Cardiac muscle cell (in vitro differentiated cells and primary cell): ENCODE measurements at regions not wholly inside any gene's neighbourhood (a gene's known extent, or its start where the extent isn't known, plus 50 kb on each side); places are given as distances from the start of the nearest gene placed in this dataset.

Experiments used
- DNase-seq, 2 donors: peaks; one replicate each; pipeline versions ENCODE4 v3.0.0 to v3.0.0-alpha.2; 2010 to 2017; ENCODE audit warnings: low read depth in 1 of 2, low spot score in 1 of 2
- H3K27ac ChIP-seq: fragments of 200-600 bp; sonication (generic); 2 replicates; pipeline ENCODE4 v1.5.1; 2016
- H3K27me3 ChIP-seq: fragments of 200-600 bp; sonication (generic); 2 replicates; pipeline ENCODE4 v1.6.0; 2016; ENCODE audit warnings: control low read depth
- H3K36me3 ChIP-seq: fragments of 200-600 bp; sonication (generic); 2 replicates; pipeline ENCODE4 v1.5.1; 2016; ENCODE audit warnings: control low read depth
- H3K4me1 ChIP-seq: fragments of 200-600 bp; sonication (generic); 2 replicates; pipeline ENCODE4 v1.8.1; 2017; ENCODE audit warnings: low read depth, mild to moderate bottlenecking, mixed run types
- H3K4me3 ChIP-seq: fragments of 200-600 bp; sonication (generic); 2 replicates; pipeline ENCODE4 v1.5.1; 2016; ENCODE audit warnings: mild to moderate bottlenecking
- H3K9me3 ChIP-seq: fragments of 200-600 bp; sonication (generic); 2 replicates; pipeline ENCODE4 v1.5.1; 2017; ENCODE audit warnings: low read depth, mild to moderate bottlenecking, control low read depth
- CTCF ChIP-seq: IDR thresholded peaks from 2 replicates; pipeline ENCODE4 v1.5.1; 2012; ENCODE audit warnings: low read depth, mild to moderate bottlenecking, low read length

GRCh38 chr5:93300309-93300923, 280.6 kb downstream of the NR2F1-AS1 start:
- Histone ChIP-seq H3K36me3 (no peaks in the 10 kb centered on the region), H3K4me3 (no peak overlapping the region), H3K4me1 (no peaks in the 10 kb centered on the region), H3K9me3 (no peaks in the 10 kb centered on the region), H3K27ac (no peak overlapping the region), H3K27me3 (peaks cover 28% of the 10 kb centered on the region)
- TF ChIP-seq CTCF: no peak
- DNase-seq: no peak

DNA sequence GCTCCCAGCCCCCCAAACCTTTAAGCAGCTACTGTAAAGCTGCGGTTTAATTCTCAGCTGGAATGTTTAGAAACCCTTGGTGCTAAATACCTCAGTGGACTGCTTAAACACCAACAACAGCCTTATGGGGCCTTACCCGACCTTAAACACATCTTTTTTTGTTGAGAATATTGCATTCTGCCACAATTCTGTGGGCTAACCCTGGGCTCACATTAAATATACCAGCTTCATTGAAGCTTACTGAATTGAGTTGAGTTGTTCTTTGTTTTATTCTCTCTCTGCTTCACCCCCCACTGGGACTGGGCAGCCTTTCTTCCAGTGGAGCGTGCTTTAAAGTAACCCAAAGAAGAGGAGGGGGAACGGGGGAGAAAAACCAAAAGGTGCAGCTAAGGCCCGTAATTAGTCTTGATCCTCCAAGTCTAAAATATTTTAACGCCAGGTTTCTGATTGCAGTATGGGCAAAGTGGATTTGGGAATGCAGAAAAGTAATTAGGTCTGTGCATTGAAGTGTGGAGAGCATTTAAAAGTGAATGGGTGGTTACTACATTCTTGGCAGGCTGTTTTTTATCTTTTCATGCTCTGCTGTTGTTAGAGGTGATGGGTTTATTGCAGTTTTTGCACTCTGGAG, 281.2 kb downstream of the NR2F1-AS1 start:
- DNase-seq: no peak
- H3K27me3 ChIP-seq: peaks cover 28% of the 10 kb centered on the region
- TF ChIP-seq CTCF: no peak
- H3K27ac ChIP-seq: no peak overlapping the region
- no peaks in the 10 kb centered on the region for H3K4me1 ChIP-seq
- H3K36me3 ChIP-seq: no peaks in the 10 kb centered on the region
- H3K9me3 ChIP-seq: no peaks in the 10 kb centered on the region
- no peak overlapping the region for H3K4me3 ChIP-seq

DNA sequence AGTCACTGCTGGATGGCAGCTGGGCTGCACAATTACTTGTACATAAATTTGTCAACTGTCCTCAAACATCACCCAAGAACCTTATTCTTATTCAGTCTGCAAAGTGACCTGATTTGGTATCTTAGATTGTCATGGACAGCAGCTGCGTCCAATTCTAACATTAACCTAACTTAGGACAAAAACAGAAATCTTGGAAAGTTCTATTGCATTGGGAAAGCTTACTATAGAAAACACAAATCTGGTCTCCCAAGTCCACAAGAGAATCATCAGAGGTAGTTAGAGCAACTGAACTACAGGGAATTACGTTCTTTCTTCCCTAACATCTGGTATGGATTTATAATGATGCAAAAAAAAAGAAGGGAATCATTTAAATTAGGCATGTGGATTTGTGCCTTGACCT, 283.9 kb downstream of the NR2F1-AS1 start:
- no peaks in the 10 kb centered on the region for H3K9me3 ChIP-seq
- no peaks in the 10 kb centered on the region for H3K4me1 ChIP-seq
- H3K27ac ChIP-seq: no peak overlapping the region
- DNase-seq: no peak
- TF ChIP-seq CTCF: no peak
- H3K36me3 ChIP-seq: no peaks in the 10 kb centered on the region
- H3K4me3 ChIP-seq: no peak overlapping the region
- peaks cover 16% of the 10 kb centered on the region for H3K27me3 ChIP-seq

GRCh38 chr5:93296338-93296737, 284.7 kb downstream of the NR2F1-AS1 start:
- H3K9me3 ChIP-seq: no peaks in the 10 kb centered on the region
- no peaks in the 10 kb centered on the region for H3K36me3 ChIP-seq
- peaks cover 12% of the 10 kb centered on the region for H3K27me3 ChIP-seq
- DNase-seq: no peak
- H3K4me1 ChIP-seq: no peaks in the 10 kb centered on the region
- no peak overlapping the region for H3K4me3 ChIP-seq
- H3K27ac ChIP-seq: no peak overlapping the region
- TF ChIP-seq CTCF: no peak

GRCh38 chr5:93294996-93295395, 286.0 kb downstream of the NR2F1-AS1 start:
- no peaks in the 10 kb centered on the region for H3K4me1 ChIP-seq
- no peak for TF ChIP-seq CTCF
- H3K27me3 ChIP-seq: peaks cover 7% of the 10 kb centered on the region
- H3K27ac ChIP-seq: no peak overlapping the region
- H3K36me3 ChIP-seq: no peaks in the 10 kb centered on the region
- no peaks in the 10 kb centered on the region for H3K9me3 ChIP-seq
- no peak for DNase-seq
- no peak overlapping the region for H3K4me3 ChIP-seq
